ENCODE measurements at regions not wholly inside any gene's neighbourhood (a gene's known extent, or its start where the extent isn't known, plus 50 kb on each side); places are given as distances from the start of the nearest gene placed in this dataset.

- DNase-seq: peak; percentile 44
These were observed 228.7 kb upstream of the CRY1 start for GRCh38 chr12:107322063-107322462.

- DNase-seq: no peak
These were observed 231.8 kb upstream of the CRY1 start for GRCh38 chr12:107325075-107325608.

- no peak for DNase-seq
These were observed 232.9 kb upstream of the CRY1 start for GRCh38 chr12:107326237-107326636.

- no peak for DNase-seq
These were observed 234.4 kb upstream of the CRY1 start for GRCh38 chr12:107327651-107328182.

GRCh38 chr12:107328442-107329133, 235.2 kb upstream of the CRY1 start:
- no peak for DNase-seq

GRCh38 chr12:107329569-107330324, 236.4 kb upstream of the CRY1 start:
- DNase-seq: no peak

- no peak for DNase-seq
These were observed 237.6 kb upstream of the CRY1 start for GRCh38 chr12:107330831-107331431.

- no peak for DNase-seq
These were observed 238.1 kb upstream of the CRY1 start for GRCh38 chr12:107331471-107331870.

GRCh38 chr12:107331912-107332311, 238.6 kb upstream of the CRY1 start:
- DNase-seq: no peak

- DNase-seq: no peak
These were observed 239.4 kb upstream of the CRY1 start for GRCh38 chr12:107332743-107333142.

GRCh38 chr12:107335802-107336570, 242.6 kb upstream of the CRY1 start:
- DNase-seq: no peak

GRCh38 chr12:107336695-107337094, 243.3 kb upstream of the CRY1 start:
- DNase-seq: no peak

- no peak for DNase-seq
These were observed 244.2 kb upstream of the CRY1 start for GRCh38 chr12:107337346-107338095.

- DNase-seq: no peak
These were observed 246.1 kb upstream of the CRY1 start for GRCh38 chr12:107339487-107339886.

- DNase-seq: no peak
These were observed 246.6 kb upstream of the CRY1 start for GRCh38 chr12:107339932-107340331.

- no peak for DNase-seq
These were observed 247.5 kb upstream of the CRY1 start for GRCh38 chr12:107340898-107341297.

GRCh38 chr12:107344035-107344808, 250.9 kb upstream of the CRY1 start:
- DNase-seq: no peak

GRCh38 chr12:107347261-107347660, 253.9 kb upstream of the CRY1 start:
- DNase-seq: no peak

- DNase-seq: no peak
These were observed 255.8 kb upstream of the CRY1 start for GRCh38 chr12:107349008-107349747.

- DNase-seq: no peak
These were observed 256.5 kb upstream of the CRY1 start for GRCh38 chr12:107349839-107350238.

Data from CD4-positive, alpha-beta T cell treated with Interleukin-12 subunit alpha and Interleukin-12 subunit beta, for 1 hour (primary cell).